ENCODE measurements at regions not wholly inside any gene's neighbourhood (a gene's known extent, or its start where the extent isn't known, plus 50 kb on each side); places are given as distances from the start of the nearest gene placed in this dataset.

DNA sequence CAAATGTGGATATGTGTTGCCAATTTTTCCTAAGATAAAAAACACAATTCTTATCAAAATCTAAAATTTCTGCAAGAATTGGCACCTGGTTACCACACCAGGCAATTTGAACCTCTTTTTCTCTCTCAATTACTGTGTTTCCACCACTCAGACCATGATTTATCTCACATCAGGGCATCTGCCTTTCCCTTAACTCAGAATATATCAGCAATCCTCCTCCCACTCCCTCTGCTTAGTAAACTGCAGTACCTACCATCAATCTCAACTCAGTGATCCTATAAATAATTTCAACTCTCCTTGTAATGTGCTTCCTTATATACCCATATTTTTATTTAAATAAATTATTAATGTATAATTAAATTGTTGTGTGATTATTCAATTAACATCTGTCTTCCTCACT is 212.3 kb upstream of the PCDH15 start:
- Mint-ChIP-seq H3K4me1 (ENCODE audit: low read depth) (no peaks in the 10 kb centered on the region), H3K36me3 (ENCODE audit: low read depth) (no peaks in the 10 kb centered on the region), H3K27me3 (ENCODE audit: low read depth) (no peaks in the 10 kb centered on the region), H3K9me3 (ENCODE audit: insufficient read depth) (no peaks in the 10 kb centered on the region), H3K4me3 (no peak overlapping the region), H3K27ac (no peak overlapping the region)
- ATAC-seq: no peak
- POLR2A ChIA-PET: no interaction called here
- CTCF ChIA-PET: no interaction called here
- DNase-seq: no peak

DNA sequence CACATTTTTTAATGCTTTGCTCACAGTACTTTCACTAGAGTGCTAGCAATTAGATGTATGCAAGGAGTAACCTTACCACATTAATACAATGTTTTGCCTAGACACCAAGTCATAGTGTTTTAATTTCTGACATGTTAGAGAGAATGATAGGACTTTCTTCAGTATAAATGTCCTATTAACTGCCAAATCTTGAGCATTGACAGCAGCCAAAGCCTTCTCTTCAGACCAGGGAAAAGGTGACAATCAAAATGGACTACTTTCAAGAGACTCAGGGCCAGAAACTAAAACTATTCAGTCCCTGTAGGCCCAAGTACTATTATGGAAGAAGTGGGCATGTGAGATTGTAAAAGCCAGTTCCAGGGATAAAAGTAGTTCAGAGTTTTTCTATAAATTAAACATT is 201.4 kb upstream of the PCDH15 start:
- Mint-ChIP-seq H3K4me1 (ENCODE audit: low read depth) (no peaks in the 10 kb centered on the region), H3K27me3 (ENCODE audit: low read depth) (no peaks in the 10 kb centered on the region), H3K4me3 (no peak overlapping the region), H3K36me3 (ENCODE audit: low read depth) (no peaks in the 10 kb centered on the region), H3K9me3 (ENCODE audit: insufficient read depth) (peaks cover 7% of the 10 kb centered on the region), H3K27ac (no peak overlapping the region)
- ATAC-seq: no peak
- CTCF ChIA-PET: no interaction called here
- no peak for DNase-seq
- POLR2A ChIA-PET: no interaction called here

DNA sequence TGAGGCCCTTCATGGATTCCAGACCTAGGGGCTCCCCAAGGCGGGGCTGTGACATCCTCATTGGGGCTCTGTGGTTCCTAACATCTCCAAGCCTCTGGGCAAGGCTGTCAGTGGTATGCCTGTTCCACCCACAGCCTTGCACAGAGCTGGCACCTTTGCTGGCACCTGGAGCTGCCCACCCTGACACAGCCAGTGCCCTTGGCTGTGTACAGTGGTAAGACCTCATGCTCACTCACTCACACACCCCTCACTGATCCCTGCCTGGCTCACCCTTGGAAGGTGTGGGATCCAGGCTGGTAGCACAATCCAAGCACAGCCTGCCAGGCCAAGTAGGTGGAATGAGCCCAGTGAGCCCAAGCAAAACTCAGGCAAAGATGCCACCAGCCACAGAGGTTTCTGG is 200.4 kb upstream of the PCDH15 start:
- H3K4me3 Mint-ChIP-seq: no peak overlapping the region
- H3K27ac Mint-ChIP-seq: no peak overlapping the region
- peaks cover 9% of the 10 kb centered on the region for H3K9me3 Mint-ChIP-seq (ENCODE audit: insufficient read depth)
- no peaks in the 10 kb centered on the region for H3K27me3 Mint-ChIP-seq (ENCODE audit: low read depth)
- no peaks in the 10 kb centered on the region for H3K36me3 Mint-ChIP-seq (ENCODE audit: low read depth)
- ATAC-seq: no peak
- POLR2A ChIA-PET: no interaction called here
- CTCF ChIA-PET: no interaction called here
- no peak for DNase-seq
- H3K4me1 Mint-ChIP-seq (ENCODE audit: low read depth): no peaks in the 10 kb centered on the region

DNA sequence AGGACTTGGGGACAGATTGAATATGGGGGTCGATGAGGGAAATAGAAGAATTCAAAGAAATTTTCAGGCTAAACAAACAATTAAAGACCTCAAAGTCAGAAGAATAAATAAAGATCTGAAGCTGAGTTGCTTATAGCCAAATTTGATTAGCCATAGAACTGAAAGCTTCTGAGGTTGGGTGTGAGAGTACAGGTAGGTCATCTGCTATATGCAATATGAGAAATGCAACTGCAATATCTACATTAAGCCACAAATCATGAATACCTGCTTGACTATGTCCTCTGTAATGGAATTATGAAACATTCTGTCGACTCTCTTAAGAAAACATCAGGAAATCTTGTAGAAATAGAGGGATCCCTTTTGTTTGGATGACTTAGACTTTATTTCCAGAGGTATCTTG is 192.1 kb upstream of the PCDH15 start:
- CTCF ChIA-PET: no interaction called here

DNA sequence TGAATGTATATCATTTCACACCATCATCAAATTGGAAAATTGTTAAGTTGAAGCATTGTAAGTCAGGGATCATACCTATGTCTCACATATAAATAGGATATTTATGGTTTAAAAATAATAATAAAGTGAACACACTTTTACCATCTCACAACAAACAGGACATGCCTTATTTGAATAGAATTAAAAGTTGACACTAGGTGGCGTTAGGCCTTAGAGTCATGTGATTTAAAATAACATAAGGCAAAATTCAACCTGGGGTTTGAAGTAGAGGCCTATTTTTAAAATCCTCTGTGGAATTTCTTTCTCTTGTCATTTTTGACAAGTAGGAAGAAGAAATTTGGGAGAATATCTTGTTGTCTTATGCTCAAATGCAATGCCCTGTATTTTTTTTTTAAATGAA is 184.7 kb upstream of the PCDH15 start:
- H3K36me3 Mint-ChIP-seq (ENCODE audit: low read depth): no peaks in the 10 kb centered on the region
- ChIA-PET POLR2A (no interaction called here), CTCF (no interaction called here)
- no peak overlapping the region for H3K27ac Mint-ChIP-seq
- H3K4me1 Mint-ChIP-seq (ENCODE audit: low read depth): no peaks in the 10 kb centered on the region
- no peak for ATAC-seq
- no peaks in the 10 kb centered on the region for H3K27me3 Mint-ChIP-seq (ENCODE audit: low read depth)
- DNase-seq: no peak
- H3K4me3 Mint-ChIP-seq: no peak overlapping the region
- peaks cover 9% of the 10 kb centered on the region for H3K9me3 Mint-ChIP-seq (ENCODE audit: insufficient read depth)

More for the DNA sequence above, 192.1 kb upstream of the PCDH15 start:
- Mint-ChIP-seq H3K4me3 (no peak overlapping the region), H3K9me3 (ENCODE audit: insufficient read depth) (peaks cover 9% of the 10 kb centered on the region), H3K4me1 (ENCODE audit: low read depth) (no peaks in the 10 kb centered on the region), H3K27me3 (ENCODE audit: low read depth) (no peaks in the 10 kb centered on the region), H3K36me3 (ENCODE audit: low read depth) (no peaks in the 10 kb centered on the region), H3K27ac (no peak overlapping the region)
- ATAC-seq: no peak
- POLR2A ChIA-PET: no interaction called here
- DNase-seq: no peak

DNA sequence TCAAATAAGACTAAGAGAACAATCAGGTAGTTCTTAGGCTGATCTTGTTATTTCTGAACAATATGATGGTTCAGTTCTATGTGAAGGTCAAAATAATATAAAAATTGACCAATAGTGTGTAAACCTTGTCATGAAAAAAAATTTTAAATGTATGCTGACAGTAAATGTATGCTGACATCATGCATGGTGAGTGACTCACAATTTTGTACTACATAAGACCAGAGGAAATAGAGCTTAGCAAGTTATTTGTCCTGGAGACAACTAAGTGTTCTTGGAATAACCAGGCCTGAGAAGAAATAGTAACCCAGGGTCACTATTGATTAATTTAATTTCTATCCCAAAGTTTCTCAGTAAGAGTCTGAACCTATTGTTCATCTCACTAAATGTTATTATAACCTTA is 182.2 kb upstream of the PCDH15 start:
- no peaks in the 10 kb centered on the region for H3K4me1 Mint-ChIP-seq (ENCODE audit: low read depth)
- H3K4me3 Mint-ChIP-seq: no peak overlapping the region
- ATAC-seq (no peak), DNase-seq (no peak)
- ChIA-PET CTCF (no interaction called here), POLR2A (no interaction called here)
- no peaks in the 10 kb centered on the region for H3K27me3 Mint-ChIP-seq (ENCODE audit: low read depth)
- H3K9me3 Mint-ChIP-seq (ENCODE audit: insufficient read depth): peaks cover 5% of the 10 kb centered on the region
- H3K36me3 Mint-ChIP-seq (ENCODE audit: low read depth): no peaks in the 10 kb centered on the region
- no peak overlapping the region for H3K27ac Mint-ChIP-seq

DNA sequence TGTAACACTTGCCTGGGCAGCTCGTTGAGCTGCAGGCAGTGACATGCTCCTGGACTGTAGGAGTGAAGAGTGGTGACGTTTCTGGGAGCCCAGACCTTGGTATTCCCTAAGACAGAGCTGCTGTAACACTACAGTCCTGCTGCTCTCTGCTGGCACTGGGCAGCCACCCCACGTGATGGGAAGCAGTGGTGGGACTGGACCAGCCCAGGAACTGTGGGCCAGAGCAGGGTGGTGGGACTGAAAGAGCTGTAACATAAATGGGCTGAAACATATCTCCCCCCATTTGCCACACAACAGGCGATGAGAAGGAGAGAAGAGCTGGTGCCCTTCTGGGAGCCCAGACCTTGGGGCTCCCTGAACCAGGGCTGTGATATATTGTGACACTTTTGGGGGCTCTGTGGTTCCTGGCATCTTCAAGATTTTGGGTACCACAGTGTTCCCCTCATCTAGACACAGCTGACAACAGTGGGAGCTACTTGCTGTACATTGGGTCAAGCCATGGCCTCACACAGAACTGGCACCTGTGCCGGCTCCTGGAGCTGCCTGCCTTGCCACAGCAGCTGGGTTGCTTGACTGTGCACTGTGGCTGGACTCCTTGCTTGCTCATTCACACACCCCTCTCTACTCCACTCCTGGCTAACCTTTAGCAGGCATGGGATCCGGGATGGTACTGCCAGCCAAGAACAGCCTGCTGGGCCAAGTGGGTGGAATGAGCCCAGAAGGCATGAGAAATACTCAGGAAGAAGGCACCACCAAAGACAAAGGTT is 161.3 kb upstream of the PCDH15 start:
- ATAC-seq (no peak), DNase-seq (no peak)
- Mint-ChIP-seq H3K9me3 (ENCODE audit: insufficient read depth) (peaks cover 5% of the 10 kb centered on the region), H3K27ac (no peak overlapping the region), H3K36me3 (ENCODE audit: low read depth) (no peaks in the 10 kb centered on the region), H3K27me3 (ENCODE audit: low read depth) (no peaks in the 10 kb centered on the region), H3K4me1 (ENCODE audit: low read depth) (no peaks in the 10 kb centered on the region), H3K4me3 (no peak overlapping the region)
- CTCF ChIA-PET: no interaction called here
- POLR2A ChIA-PET: no interaction called here

DNA sequence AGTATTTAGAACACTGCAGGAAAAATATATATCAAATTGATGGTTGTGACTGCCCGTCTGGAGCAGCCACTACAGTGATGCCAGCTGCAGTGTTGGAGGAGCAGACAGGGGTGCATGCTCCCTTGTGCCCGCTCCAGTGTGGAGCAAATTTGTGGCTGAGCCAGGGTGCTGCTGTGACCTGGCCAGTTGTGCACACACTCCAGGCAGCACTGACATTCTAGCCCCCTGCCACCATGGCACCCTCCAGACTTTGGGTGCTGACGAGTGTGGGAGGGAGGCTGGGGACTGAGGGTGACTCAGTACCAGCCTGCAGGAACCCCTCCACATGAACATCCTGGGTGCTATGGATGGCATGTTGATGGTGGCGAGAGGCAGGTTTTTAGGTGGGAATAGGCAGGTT is 160.0 kb upstream of the PCDH15 start:
- CTCF ChIA-PET: no interaction called here

DNA sequence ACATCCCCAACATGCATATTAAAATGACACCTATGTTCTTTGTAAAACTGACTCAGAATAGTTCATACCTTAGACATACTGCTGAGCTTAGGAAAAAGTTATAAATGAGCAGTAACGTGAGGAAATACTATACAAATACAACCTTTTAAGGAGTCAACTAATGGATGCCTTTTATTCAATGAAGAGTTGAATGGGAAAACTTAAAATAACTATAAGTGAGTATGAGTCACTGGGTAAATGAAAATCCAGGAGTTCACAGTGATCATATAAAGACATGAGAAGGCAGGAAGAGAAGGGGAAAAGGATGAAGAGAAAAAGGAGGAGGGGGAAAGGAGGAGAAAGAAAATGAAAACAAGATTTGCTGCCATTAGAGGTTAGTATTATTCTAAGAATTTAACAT is 157.8 kb upstream of the PCDH15 start:
- H3K36me3 Mint-ChIP-seq (ENCODE audit: low read depth): no peaks in the 10 kb centered on the region
- H3K9me3 Mint-ChIP-seq (ENCODE audit: insufficient read depth): no peaks in the 10 kb centered on the region
- no peaks in the 10 kb centered on the region for H3K27me3 Mint-ChIP-seq (ENCODE audit: low read depth)
- POLR2A ChIA-PET: no interaction called here
- CTCF ChIA-PET: no interaction called here
- no peak overlapping the region for H3K4me3 Mint-ChIP-seq
- no peak overlapping the region for H3K27ac Mint-ChIP-seq
- DNase-seq: no peak
- ATAC-seq: no peak
- H3K4me1 Mint-ChIP-seq (ENCODE audit: low read depth): no peaks in the 10 kb centered on the region

More for the DNA sequence above, 160.0 kb upstream of the PCDH15 start:
- DNase-seq: no peak
- H3K4me3 Mint-ChIP-seq: no peak overlapping the region
- peaks cover 5% of the 10 kb centered on the region for H3K9me3 Mint-ChIP-seq (ENCODE audit: insufficient read depth)
- H3K27me3 Mint-ChIP-seq (ENCODE audit: low read depth): no peaks in the 10 kb centered on the region
- H3K27ac Mint-ChIP-seq: no peak overlapping the region
- H3K4me1 Mint-ChIP-seq (ENCODE audit: low read depth): no peaks in the 10 kb centered on the region
- ATAC-seq: no peak
- no peaks in the 10 kb centered on the region for H3K36me3 Mint-ChIP-seq (ENCODE audit: low read depth)
- POLR2A ChIA-PET: no interaction called here

DNA sequence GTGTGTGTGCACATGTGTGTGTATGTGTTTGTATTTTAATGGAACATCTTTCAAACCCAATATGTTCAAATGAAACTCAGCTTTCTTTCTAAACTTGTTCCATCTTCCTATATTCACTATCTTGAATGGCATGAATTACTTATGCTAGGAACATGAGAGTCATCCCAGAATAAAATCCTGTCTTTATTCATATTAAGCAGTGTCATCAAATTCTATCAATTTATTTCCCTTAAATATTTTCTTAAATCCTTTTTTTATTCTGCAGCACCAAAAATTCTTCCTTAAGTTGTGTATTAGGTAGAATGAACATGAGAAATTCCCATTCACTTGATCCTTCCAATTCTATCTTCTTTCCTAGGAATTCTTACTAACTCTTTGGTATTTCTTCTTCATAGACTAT is 146.6 kb upstream of the PCDH15 start:
- no peak for DNase-seq
- H3K9me3 Mint-ChIP-seq (ENCODE audit: insufficient read depth): no peaks in the 10 kb centered on the region
- ChIA-PET POLR2A (no interaction called here), CTCF (no interaction called here)
- H3K36me3 Mint-ChIP-seq (ENCODE audit: low read depth): no peaks in the 10 kb centered on the region
- ATAC-seq: no peak
- no peaks in the 10 kb centered on the region for H3K27me3 Mint-ChIP-seq (ENCODE audit: low read depth)
- no peaks in the 10 kb centered on the region for H3K4me1 Mint-ChIP-seq (ENCODE audit: low read depth)
- no peak overlapping the region for H3K4me3 Mint-ChIP-seq
- H3K27ac Mint-ChIP-seq: no peak overlapping the region

DNA sequence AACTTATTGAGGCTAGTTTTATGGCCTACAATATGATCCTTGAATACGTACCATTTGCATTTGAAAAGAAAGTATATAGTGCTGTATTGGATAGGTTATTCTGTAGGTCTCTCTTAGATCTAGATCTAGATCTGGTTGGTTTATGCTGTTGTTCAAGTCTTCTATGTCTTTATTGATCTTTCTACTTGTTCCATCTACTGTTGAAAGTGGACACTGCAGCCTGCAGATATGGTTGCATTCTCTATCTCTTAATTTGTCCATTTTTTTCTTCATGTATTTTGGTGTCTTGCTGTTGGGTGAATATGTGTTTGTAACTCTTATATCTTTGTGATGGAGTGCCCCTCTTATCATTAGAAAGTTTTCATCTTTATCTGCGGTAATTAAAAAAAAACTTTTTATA is 139.4 kb upstream of the PCDH15 start:
- Mint-ChIP-seq H3K4me3 (no peak overlapping the region), H3K27ac (no peak overlapping the region), H3K9me3 (ENCODE audit: insufficient read depth) (peaks cover 11% of the 10 kb centered on the region), H3K4me1 (ENCODE audit: low read depth) (no peaks in the 10 kb centered on the region), H3K36me3 (ENCODE audit: low read depth) (no peaks in the 10 kb centered on the region), H3K27me3 (ENCODE audit: low read depth) (no peaks in the 10 kb centered on the region)
- no peak for ATAC-seq
- ChIA-PET POLR2A (no interaction called here), CTCF (no interaction called here)
- no peak for DNase-seq

DNA sequence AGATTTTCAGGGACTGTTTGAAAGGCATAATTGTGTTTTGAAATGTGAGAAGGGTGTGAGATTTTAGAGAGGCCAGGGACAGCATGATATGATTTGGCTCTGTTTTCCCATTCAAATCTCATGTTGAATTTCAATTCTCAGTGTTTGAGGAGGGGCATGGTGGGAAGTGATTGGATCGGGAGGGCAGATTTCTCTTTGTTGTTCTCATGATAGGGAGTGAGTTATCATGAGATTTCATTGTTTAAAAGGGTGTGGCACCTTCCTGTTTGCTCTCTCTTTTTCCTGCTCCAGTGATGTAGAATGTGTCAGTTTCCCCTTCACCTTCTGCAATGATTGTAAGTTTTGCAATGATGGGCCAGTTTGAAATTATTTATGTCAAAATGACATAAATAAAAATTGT is 113.0 kb upstream of the PCDH15 start:
- peaks cover 2% of the 10 kb centered on the region for H3K9me3 Mint-ChIP-seq (ENCODE audit: insufficient read depth)
- ATAC-seq: no peak
- H3K27ac Mint-ChIP-seq: no peak overlapping the region
- ChIA-PET POLR2A (no interaction called here), CTCF (no interaction called here)
- H3K4me3 Mint-ChIP-seq: no peak overlapping the region
- no peaks in the 10 kb centered on the region for H3K27me3 Mint-ChIP-seq (ENCODE audit: low read depth)
- H3K36me3 Mint-ChIP-seq (ENCODE audit: low read depth): no peaks in the 10 kb centered on the region
- no peak for DNase-seq
- no peaks in the 10 kb centered on the region for H3K4me1 Mint-ChIP-seq (ENCODE audit: low read depth)

DNA sequence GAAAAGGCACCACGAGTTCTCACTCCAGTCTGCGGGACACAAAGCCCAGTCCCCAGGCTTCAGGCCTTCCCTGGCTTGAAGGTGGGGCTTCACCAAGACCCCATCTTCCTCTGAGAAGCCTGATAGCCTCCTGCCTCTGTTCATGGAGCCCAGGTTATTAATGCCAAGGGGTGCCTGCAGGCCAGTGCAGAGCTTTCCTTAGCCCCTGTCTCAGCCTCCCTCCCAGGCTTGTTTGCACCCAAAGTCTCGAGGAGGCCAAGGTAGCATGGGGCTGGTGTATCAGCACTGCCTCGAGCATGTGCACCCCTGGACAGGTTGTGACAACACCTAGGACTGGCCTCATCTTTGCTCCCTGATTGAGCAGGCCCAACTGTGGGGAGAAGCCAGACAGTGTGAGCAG is 108.1 kb upstream of the PCDH15 start:
- Mint-ChIP-seq H3K4me3 (no peak overlapping the region), H3K27me3 (ENCODE audit: low read depth) (no peaks in the 10 kb centered on the region), H3K4me1 (ENCODE audit: low read depth) (no peaks in the 10 kb centered on the region), H3K36me3 (ENCODE audit: low read depth) (no peaks in the 10 kb centered on the region), H3K27ac (no peak overlapping the region), H3K9me3 (ENCODE audit: insufficient read depth) (no peaks in the 10 kb centered on the region)
- no peak for DNase-seq
- POLR2A ChIA-PET: no interaction called here
- CTCF ChIA-PET: no interaction called here
- ATAC-seq: no peak

Measured in activated CD8-positive, alpha-beta T cell treated with anti-CD3 and anti-CD28 coated beads, Interleukin-2, amount 10 ng/mL, durations not matched to agents 7 days and 5 days (primary cell).